RCC 7860 (cell line): ENCODE measurements at regions not wholly inside any gene's neighbourhood (a gene's known extent, or its start where the extent isn't known, plus 50 kb on each side); places are given as distances from the start of the nearest gene placed in this dataset.

Experiments
- DNase-seq: peaks from one replicate; pipeline ENCODE4 v3.0.0-alpha.2; 2015; ENCODE audit warnings: low spot score
- FAIRE-seq: peaks from 2 replicates; lab custom pipeline; 2012; peaks lifted over from hg19 to GRCh38; lab: Jason Lieb, UNC

- no peak for DNase-seq
- no peak for FAIRE-seq
These were observed 84.7 kb upstream of the SALL4 start for GRCh38 chr20:51886891-51887608.

- DNase-seq = no peak
- FAIRE-seq = no peak
These were observed 84.0 kb upstream of the SALL4 start for GRCh38 chr20:51886341-51886740.

- DNase-seq = no peak
- FAIRE-seq = no peak
These were observed 82.2 kb upstream of the SALL4 start for GRCh38 chr20:51884561-51884960.

- no peak for FAIRE-seq
- no peak for DNase-seq
These were observed 77.9 kb upstream of the SALL4 start for GRCh38 chr20:51880188-51880587.

GRCh38 chr20:51876313-51876940 is 74.1 kb upstream of the SALL4 start:
- no peak for FAIRE-seq
- DNase-seq = no peak

GRCh38 chr20:51873652-51874051 is 71.3 kb upstream of the SALL4 start:
- DNase-seq (no peak), FAIRE-seq (no peak)

- no peak for FAIRE-seq
- DNase-seq = no peak
These were observed 69.6 kb upstream of the SALL4 start for GRCh38 chr20:51871943-51872342.

- no peak for FAIRE-seq
- no peak for DNase-seq
These were observed 66.7 kb upstream of the SALL4 start for GRCh38 chr20:51869002-51869401.

- DNase-seq = no peak
- no peak for FAIRE-seq
These were observed 64.9 kb upstream of the SALL4 start for GRCh38 chr20:51867251-51867650.

- no peak for FAIRE-seq
- no peak for DNase-seq
These were observed 62.6 kb upstream of the SALL4 start for GRCh38 chr20:51864967-51865366.

- DNase-seq (no peak), FAIRE-seq (no peak)
These were observed 60.5 kb upstream of the SALL4 start for GRCh38 chr20:51862796-51863195.

GRCh38 chr20:51861726-51862466 is 59.6 kb upstream of the SALL4 start:
- no peak for DNase-seq
- no peak for FAIRE-seq

- no peak for FAIRE-seq
- no peak for DNase-seq
These were observed 58.0 kb upstream of the SALL4 start for GRCh38 chr20:51860111-51860882.

- DNase-seq (no peak), FAIRE-seq (no peak)
These were observed 54.1 kb upstream of the SALL4 start for GRCh38 chr20:51856432-51856831.

GRCh38 chr20:51854921-51855320 is 52.6 kb upstream of the SALL4 start:
- DNase-seq = no peak
- FAIRE-seq = no peak
